GF-D8 (cell line): ENCODE measurements at regions not wholly inside any gene's neighbourhood (a gene's known extent, or its start where the extent isn't known, plus 50 kb on each side); places are given as distances from the start of the nearest gene placed in this dataset.
"Not testable (repeated sequence)": the region's sequence is repeated elsewhere in the genome, so short reads cannot be mapped to it uniquely, and the experiment has no call there.

Experiments
- DNase-seq: peaks from one replicate; lab custom pipeline; 2025; lab: John Stamatoyannopoulos, UW

GRCh38 chr5:106331415-106331814 lies 1339.3 kb downstream of the EFNA5 start:
- no peak for DNase-seq

GRCh38 chr5:106324356-106324755 lies 1346.4 kb downstream of the EFNA5 start:
- no peak for DNase-seq

- no peak for DNase-seq
These were observed 1349.5 kb downstream of the EFNA5 start for GRCh38 chr5:106321242-106321641.

GRCh38 chr5:106314221-106314824 lies 1356.4 kb downstream of the EFNA5 start:
- DNase-seq = no peak

- DNase-seq = no peak
These were observed 1358.4 kb downstream of the EFNA5 start for GRCh38 chr5:106312360-106312759.

GRCh38 chr5:106311230-106311915 lies 1359.4 kb downstream of the EFNA5 start:
- no peak for DNase-seq

- DNase-seq = no peak
These were observed 1363.5 kb downstream of the EFNA5 start for GRCh38 chr5:106307265-106307664.

- no peak for DNase-seq
These were observed 1364.3 kb downstream of the EFNA5 start for GRCh38 chr5:106306313-106307028.

- no peak for DNase-seq
These were observed 1366.8 kb downstream of the EFNA5 start for GRCh38 chr5:106303911-106304310.

GRCh38 chr5:106292654-106293053 lies 1378.1 kb downstream of the EFNA5 start:
- DNase-seq = no peak

- no peak for DNase-seq
These were observed 1379.9 kb downstream of the EFNA5 start for GRCh38 chr5:106290841-106291240.

GRCh38 chr5:106288979-106289378 lies 1381.8 kb downstream of the EFNA5 start:
- DNase-seq = no peak

- no peak for DNase-seq
These were observed 1393.1 kb downstream of the EFNA5 start for GRCh38 chr5:106277540-106278096.

- DNase-seq = no peak
These were observed 1401.4 kb downstream of the EFNA5 start for GRCh38 chr5:106269252-106269843.

- no peak for DNase-seq
These were observed 1403.5 kb downstream of the EFNA5 start for GRCh38 chr5:106267256-106267655.

- no peak for DNase-seq
These were observed 1408.3 kb downstream of the EFNA5 start for GRCh38 chr5:106262395-106262794.

GRCh38 chr5:106259431-106260090 lies 1411.2 kb downstream of the EFNA5 start:
- not testable (repeated sequence) for DNase-seq

- DNase-seq = no peak
These were observed 1412.1 kb downstream of the EFNA5 start for GRCh38 chr5:106258591-106259125.

- no peak for DNase-seq
These were observed 1416.0 kb downstream of the EFNA5 start for GRCh38 chr5:106254784-106255183.

- not testable (repeated sequence) for DNase-seq
These were observed 1424.5 kb downstream of the EFNA5 start for GRCh38 chr5:106246044-106246745.

- no peak for DNase-seq
These were observed 1429.3 kb downstream of the EFNA5 start for GRCh38 chr5:106241409-106241808.
